ENCODE measurements at regions not wholly inside any gene's neighbourhood (a gene's known extent, or its start where the extent isn't known, plus 50 kb on each side); places are given as distances from the start of the nearest gene placed in this dataset.

GRCh38 chr4:26080870-26081628, 167.0 kb downstream of the SMIM20 start:
- H4K20me1 ChIP-seq (ENCODE audit: insufficient read depth, poor library complexity, severe bottlenecking), result no peaks in the 10 kb centered on the region
- no peaks in the 10 kb centered on the region for H3K27me3 ChIP-seq
- H3K4me3 ChIP-seq, result no peak overlapping the region
- DNase-seq (ENCODE audit: low spot score), result no peak
- 75% methylated on average over 14 of the region's 14 CpGs for WGBS (ENCODE audit: low lambda C conversion rate, missing lambda C conversion rate)
- H3K9me3 ChIP-seq (ENCODE audit: low read depth), result no peaks in the 10 kb centered on the region
- no peak overlapping the region for H2AFZ ChIP-seq
- no peak overlapping the region for H3K27ac ChIP-seq
- H3K79me2 ChIP-seq, result no peaks in the 10 kb centered on the region
- TF ChIP-seq EZH2 (IDR thresholded peaks at IDR 0.05; ENCODE audit: borderline replicate concordance) (no peak), CTCF (IDR thresholded peaks at IDR 0.05; ENCODE audit: poor library complexity) (no peak)
- H3K36me3 ChIP-seq (replicated peaks; ENCODE audit: insufficient read depth, low read depth), result no peaks in the 10 kb centered on the region
- no peaks in the 10 kb centered on the region for H3K9me2 ChIP-seq (replicated peaks; ENCODE audit: insufficient read depth)
- H3K4me2 ChIP-seq, result no peak overlapping the region
- H3K4me1 ChIP-seq (ENCODE audit: insufficient read depth), result peaks cover 12% of the 10 kb centered on the region

GRCh38 chr4:26081795-26082498, 167.9 kb downstream of the SMIM20 start:
- H3K27ac ChIP-seq, result no peak overlapping the region
- H3K36me3 ChIP-seq (replicated peaks; ENCODE audit: insufficient read depth, low read depth), result no peaks in the 10 kb centered on the region
- peaks cover 12% of the 10 kb centered on the region for H3K4me1 ChIP-seq (ENCODE audit: insufficient read depth)
- no peaks in the 10 kb centered on the region for H3K9me3 ChIP-seq (ENCODE audit: low read depth)
- peak; percentile 66 for DNase-seq (ENCODE audit: low spot score)
- H2AFZ ChIP-seq, result no peak overlapping the region
- no peaks in the 10 kb centered on the region for H3K79me2 ChIP-seq
- no peak for TF ChIP-seq EZH2phosphoT487 (IDR thresholded peaks at IDR 0.05; ENCODE audit: low read depth, severe bottlenecking, unreplicated experiment)
- peak; percentile 75 for TF ChIP-seq CTCF (IDR thresholded peaks at IDR 0.05; ENCODE audit: poor library complexity)
- TF ChIP-seq EZH2 (IDR thresholded peaks at IDR 0.05; ENCODE audit: borderline replicate concordance), result no peak
- no peaks in the 10 kb centered on the region for H3K27me3 ChIP-seq
- H3K4me3 ChIP-seq, result no peak overlapping the region
- no peaks in the 10 kb centered on the region for H3K9me2 ChIP-seq (replicated peaks; ENCODE audit: insufficient read depth)
- H4K20me1 ChIP-seq (ENCODE audit: insufficient read depth, poor library complexity, severe bottlenecking), result no peaks in the 10 kb centered on the region
- 63% methylated on average over 6 of the region's 6 CpGs for WGBS (ENCODE audit: low lambda C conversion rate, missing lambda C conversion rate)
- no peak overlapping the region for H3K4me2 ChIP-seq

- 73% methylated on average over 5 of the region's 5 CpGs for WGBS (ENCODE audit: low lambda C conversion rate, missing lambda C conversion rate)
- Histone ChIP-seq H3K36me3 (replicated peaks; ENCODE audit: insufficient read depth, low read depth) (no peaks in the 10 kb centered on the region), H3K9me2 (replicated peaks; ENCODE audit: insufficient read depth) (no peaks in the 10 kb centered on the region)
These were observed 168.5 kb downstream of the SMIM20 start for GRCh38 chr4:26082565-26082964.

More at GRCh38 chr4:26082565-26082964, 168.5 kb downstream of the SMIM20 start:
- H3K4me3 ChIP-seq, result no peak overlapping the region
- no peak for TF ChIP-seq CTCF (IDR thresholded peaks at IDR 0.05; ENCODE audit: poor library complexity)
- TF ChIP-seq EZH2phosphoT487 (IDR thresholded peaks at IDR 0.05; ENCODE audit: low read depth, severe bottlenecking, unreplicated experiment), result no peak
- TF ChIP-seq EZH2 (IDR thresholded peaks at IDR 0.05; ENCODE audit: borderline replicate concordance), result no peak
- no peak overlapping the region for H2AFZ ChIP-seq
- H3K9me3 ChIP-seq (ENCODE audit: low read depth), result no peaks in the 10 kb centered on the region
- H4K20me1 ChIP-seq (ENCODE audit: insufficient read depth, poor library complexity, severe bottlenecking), result no peaks in the 10 kb centered on the region
- DNase-seq (ENCODE audit: low spot score), result no peak
- H3K27ac ChIP-seq, result peak overlapping the region; percentile 60
- H3K79me2 ChIP-seq, result no peaks in the 10 kb centered on the region
- no peaks in the 10 kb centered on the region for H3K27me3 ChIP-seq
- no peak overlapping the region for H3K4me2 ChIP-seq
- H3K4me1 ChIP-seq (ENCODE audit: insufficient read depth), result peaks cover 12% of the 10 kb centered on the region

Data from hepatocyte (in vitro differentiated cells).